GM12872 (cell line): ENCODE measurements at regions not wholly inside any gene's neighbourhood (a gene's known extent, or its start where the extent isn't known, plus 50 kb on each side); places are given as distances from the start of the nearest gene placed in this dataset.

Experiments used
- TF ChIP-seq, protein P1 (sequence below): IDR thresholded peaks from 3 replicates; pipeline ENCODE4 v1.5.1; 2011; ENCODE audit warnings: low read depth, mild to moderate bottlenecking, low read length, moderate library complexity; ENCODE audit not compliant: insufficient read depth

DNA sequence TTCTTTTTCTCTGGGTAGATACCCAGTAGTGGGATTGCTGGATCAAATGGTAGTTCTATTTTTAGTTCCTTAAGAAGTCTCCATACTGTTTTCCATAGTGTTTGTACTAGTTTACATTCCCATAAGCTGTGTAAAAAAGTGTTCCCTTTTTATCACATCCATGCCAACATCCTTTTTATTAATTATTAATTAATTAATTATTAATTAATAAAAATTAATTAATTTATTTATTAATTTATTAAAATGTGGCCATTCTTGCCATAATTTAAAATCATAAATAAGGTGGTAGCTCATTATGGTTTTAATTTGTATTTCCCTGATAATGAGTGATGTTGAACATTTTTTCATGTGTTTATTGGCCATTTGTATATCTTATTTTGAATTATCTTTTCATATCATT lies 173.9 kb upstream of the FOXN2 start:
- TF ChIP-seq, protein P1, sequence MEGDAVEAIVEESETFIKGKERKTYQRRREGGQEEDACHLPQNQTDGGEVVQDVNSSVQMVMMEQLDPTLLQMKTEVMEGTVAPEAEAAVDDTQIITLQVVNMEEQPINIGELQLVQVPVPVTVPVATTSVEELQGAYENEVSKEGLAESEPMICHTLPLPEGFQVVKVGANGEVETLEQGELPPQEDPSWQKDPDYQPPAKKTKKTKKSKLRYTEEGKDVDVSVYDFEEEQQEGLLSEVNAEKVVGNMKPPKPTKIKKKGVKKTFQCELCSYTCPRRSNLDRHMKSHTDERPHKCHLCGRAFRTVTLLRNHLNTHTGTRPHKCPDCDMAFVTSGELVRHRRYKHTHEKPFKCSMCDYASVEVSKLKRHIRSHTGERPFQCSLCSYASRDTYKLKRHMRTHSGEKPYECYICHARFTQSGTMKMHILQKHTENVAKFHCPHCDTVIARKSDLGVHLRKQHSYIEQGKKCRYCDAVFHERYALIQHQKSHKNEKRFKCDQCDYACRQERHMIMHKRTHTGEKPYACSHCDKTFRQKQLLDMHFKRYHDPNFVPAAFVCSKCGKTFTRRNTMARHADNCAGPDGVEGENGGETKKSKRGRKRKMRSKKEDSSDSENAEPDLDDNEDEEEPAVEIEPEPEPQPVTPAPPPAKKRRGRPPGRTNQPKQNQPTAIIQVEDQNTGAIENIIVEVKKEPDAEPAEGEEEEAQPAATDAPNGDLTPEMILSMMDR, result no peak

DNA sequence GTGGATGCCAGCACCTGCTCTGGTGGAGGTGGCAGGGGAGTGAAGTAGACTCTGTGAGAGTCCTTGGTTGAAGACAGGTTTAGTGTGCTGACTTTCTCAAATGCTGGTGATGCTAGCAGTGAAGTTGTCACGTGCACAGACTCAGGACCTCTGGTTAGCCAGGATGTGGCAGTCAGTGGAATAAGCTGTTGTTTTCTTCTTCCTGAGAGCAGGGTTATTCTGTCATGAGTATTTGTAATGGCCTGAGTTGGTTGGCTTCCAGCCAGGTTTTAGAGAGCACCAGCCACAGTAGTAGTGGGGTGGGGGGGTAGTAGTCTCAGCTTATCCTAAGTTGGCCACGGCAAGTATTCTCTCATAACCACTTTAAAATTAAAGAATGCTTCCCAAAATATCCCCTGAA lies 169.7 kb upstream of the FOXN2 start:
- TF ChIP-seq, protein P1, result no peak

DNA sequence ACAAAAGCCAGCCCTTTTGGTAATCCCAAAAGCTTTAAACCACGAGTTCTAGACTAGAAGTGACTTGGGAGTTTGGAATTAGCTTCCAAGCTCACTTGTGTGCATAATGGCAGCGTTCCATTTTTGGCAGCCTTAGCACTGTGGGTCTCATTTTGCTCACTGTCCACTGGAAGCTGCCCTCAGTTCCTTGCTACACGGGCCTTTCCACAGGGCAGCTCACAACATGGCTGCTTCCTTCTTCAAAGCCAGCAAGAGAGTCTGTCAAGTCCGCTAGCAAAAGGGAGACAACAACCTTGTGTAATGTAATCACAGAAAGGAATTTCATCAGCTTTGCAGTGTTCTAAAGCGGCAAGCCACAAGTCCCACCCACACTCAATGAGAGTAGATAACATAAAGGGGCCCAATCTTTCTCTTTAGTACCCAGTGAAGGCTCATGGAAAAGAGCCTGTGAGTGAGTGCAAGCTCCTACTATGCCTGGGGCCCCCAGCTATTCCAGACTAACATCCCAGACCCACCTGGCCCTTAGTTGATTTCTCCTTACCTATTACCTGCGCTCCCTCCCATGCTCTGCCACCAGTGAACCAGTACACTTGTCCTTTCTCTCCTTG lies 168.5 kb upstream of the FOXN2 start:
- TF ChIP-seq, protein P1, result no peak

DNA sequence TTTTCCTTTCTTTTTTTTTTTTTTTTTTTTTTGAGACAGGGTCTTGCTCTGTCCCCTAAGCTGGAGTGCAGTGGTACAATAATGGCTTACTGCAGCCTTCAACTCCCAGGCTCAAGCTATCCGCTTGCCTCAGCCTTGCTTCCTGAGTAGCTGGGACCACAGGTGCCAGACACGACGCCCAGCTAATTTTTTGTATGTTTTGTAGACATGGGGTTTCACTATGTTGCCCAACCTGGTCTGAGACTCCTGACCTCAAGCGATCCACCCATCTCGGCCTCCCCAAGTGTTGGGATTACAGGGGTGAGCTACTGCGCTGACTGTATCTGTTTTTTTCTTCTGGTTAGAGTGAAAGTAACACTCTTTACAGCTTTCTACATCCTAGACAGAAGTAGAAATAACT lies 167.9 kb upstream of the FOXN2 start:
- TF ChIP-seq, protein P1, result no peak

DNA sequence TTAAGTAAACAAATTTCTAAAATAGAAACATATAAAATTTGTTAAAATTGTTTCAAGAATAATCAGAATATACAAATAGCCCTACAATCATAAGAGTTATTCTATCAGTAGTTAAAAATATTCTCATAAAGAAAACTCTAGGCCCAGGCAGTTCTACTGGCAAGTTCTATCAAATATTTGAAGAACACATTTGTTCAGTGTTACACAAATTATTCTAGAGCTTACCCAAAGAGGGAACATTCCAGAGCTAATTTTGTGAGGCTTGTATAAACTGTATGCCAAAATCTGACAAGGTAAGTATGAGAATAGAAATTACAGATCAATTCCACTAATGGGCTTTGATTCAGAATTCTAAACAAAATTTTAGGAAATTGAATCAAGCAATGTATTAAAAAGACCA lies 166.8 kb upstream of the FOXN2 start:
- TF ChIP-seq, protein P1, result no peak

DNA sequence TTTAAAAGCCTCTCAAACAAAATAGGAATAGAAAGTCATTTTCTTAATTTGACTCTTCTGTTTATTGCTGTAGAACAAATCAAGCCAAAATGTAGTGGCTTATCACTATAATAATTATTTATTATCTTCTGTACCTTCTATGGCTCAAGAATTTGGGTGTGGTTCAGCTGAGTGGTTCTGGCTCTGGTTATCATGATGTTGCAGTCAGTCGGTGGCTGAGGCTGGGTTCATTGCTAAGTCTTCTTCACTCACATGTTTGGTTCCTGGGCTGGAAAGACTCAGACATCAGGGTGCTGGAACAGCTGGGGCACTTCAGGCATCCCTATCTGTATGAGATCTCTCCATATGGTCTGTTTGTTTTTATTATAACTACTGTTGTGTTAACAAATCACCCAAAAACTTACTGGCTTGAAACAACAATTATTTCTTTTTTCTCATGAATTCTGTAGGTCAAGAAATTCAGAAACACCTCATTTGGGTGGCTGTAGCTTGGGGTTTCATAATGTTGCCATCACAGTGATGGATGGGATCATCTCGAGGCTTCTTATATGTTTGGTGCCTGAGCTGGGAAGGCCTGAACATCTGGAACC lies 165.5 kb upstream of the FOXN2 start:
- TF ChIP-seq, protein P1, result no peak

DNA sequence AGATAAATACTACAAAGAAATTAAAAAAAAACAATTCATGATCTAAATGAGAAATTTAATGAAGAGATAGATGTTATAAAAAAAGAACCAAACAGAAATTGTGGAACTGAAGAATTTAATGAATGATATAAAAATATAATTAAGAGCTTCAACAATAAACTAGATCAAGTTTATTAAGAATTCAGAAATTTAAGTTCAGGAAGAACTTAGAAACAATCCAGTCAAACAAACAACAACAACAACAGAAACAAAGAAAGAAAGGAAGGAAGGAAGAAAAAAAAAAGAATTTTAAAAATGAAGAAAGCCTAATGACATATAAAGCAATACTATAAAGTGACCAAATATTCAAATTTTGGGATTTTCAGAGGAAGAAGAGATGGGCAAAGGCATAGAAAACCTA lies 157.3 kb upstream of the FOXN2 start:
- TF ChIP-seq, protein P1, result no peak

DNA sequence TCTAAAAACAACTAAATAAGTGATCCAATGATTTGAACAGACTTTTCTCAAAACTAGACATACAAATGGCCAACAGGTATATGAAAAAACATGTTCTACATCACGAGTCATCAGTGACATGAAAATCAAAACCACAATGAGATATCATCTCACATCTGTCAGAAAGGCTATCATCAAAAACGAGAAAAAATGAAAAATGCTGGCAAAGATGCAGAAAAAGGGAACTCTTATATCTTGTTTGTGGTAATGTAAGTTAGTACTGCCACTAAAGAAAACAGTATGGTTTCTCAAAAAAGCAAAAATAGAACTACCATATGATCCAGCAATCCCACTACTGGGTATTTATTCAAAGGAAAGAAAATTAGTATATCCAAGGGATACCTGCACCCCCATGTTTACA lies 152.9 kb upstream of the FOXN2 start:
- TF ChIP-seq, protein P1, result no peak
